GM23248 (cell line): ENCODE measurements at regions not wholly inside any gene's neighbourhood (a gene's known extent, or its start where the extent isn't known, plus 50 kb on each side); places are given as distances from the start of the nearest gene placed in this dataset.

Experiments
- DNase-seq: peaks from one replicate; pipeline ENCODE4 v3.0.0-alpha.2; 2015
- H2AFZ ChIP-seq: fragments of 200-600 bp; sonication (generic); 2 replicates; pipeline ENCODE4 v1.6.1; 2016; ENCODE audit warnings: antibody characterized with exemption
- H3F3A ChIP-seq: fragments of 200-600 bp; sonication (generic); 2 replicates; pipeline ENCODE4 v1.6.1; 2016; ENCODE audit warnings: mild to moderate bottlenecking, antibody characterized with exemption, mixed run types; ENCODE audit not compliant: insufficient read depth
- H3K27ac ChIP-seq: fragments of 200-600 bp; sonication (generic); 2 replicates; pipeline ENCODE4 v1.5.1; 2016; ENCODE audit warnings: mild to moderate bottlenecking
- H3K27me3 ChIP-seq: fragments of 200-600 bp; sonication (generic); replicated peaks from 2 replicates; pipeline ENCODE4 v1.6.1; 2016; ENCODE audit warnings: mild to moderate bottlenecking; ENCODE audit not compliant: insufficient read depth
- H3K36me3 ChIP-seq: fragments of 200-600 bp; sonication (generic); 2 replicates; pipeline ENCODE4 v1.6.1; 2016; ENCODE audit warnings: low read depth, mild to moderate bottlenecking
- H3K4me1 ChIP-seq: fragments of 200-600 bp; sonication (generic); 2 replicates; pipeline ENCODE4 v1.6.1; 2016; ENCODE audit warnings: mild to moderate bottlenecking; ENCODE audit not compliant: insufficient read depth
- H3K4me2 ChIP-seq: fragments of 200-600 bp; sonication (generic); one replicate; pipeline ENCODE4 v1.6.1; 2016; ENCODE audit warnings: mild to moderate bottlenecking; ENCODE audit not compliant: unreplicated experiment
- H3K4me3 ChIP-seq: fragments of 200-600 bp; sonication (generic); 2 replicates; pipeline ENCODE4 v1.5.1; 2016; ENCODE audit warnings: mild to moderate bottlenecking
- H3K79me2 ChIP-seq: fragments of 200-600 bp; sonication (generic); 2 replicates; pipeline ENCODE4 v1.6.1; 2016; ENCODE audit warnings: mild to moderate bottlenecking; ENCODE audit not compliant: insufficient read depth
- H3K9ac ChIP-seq: fragments of 200-600 bp; sonication (generic); 2 replicates; pipeline ENCODE4 v1.6.1; 2016; ENCODE audit warnings: mild to moderate bottlenecking
- H3K9me2 ChIP-seq: fragments of 200-600 bp; sonication (generic); 2 replicates; pipeline ENCODE4 v1.6.1; 2016; ENCODE audit warnings: mixed run types, mild to moderate bottlenecking, moderate library complexity; ENCODE audit not compliant: insufficient read depth
- H3K9me3 ChIP-seq: fragments of 200-600 bp; sonication (generic); one replicate; pipeline ENCODE4 v1.6.1; 2017; ENCODE audit warnings: low read depth
- H4K20me1 ChIP-seq: fragments of 200-600 bp; sonication (generic); 2 replicates; pipeline ENCODE4 v1.6.0; 2016; ENCODE audit not compliant: insufficient read depth
- EZH2 ChIP-seq: fragments of 200-600 bp; sonication (generic); IDR thresholded peaks from 2 replicates; pipeline ENCODE4 v1.6.1; 2018; ENCODE audit warnings: antibody characterized with exemption, mild to moderate bottlenecking; ENCODE audit not compliant: insufficient read depth, poor library complexity, severe bottlenecking
- EZH2phosphoT487 ChIP-seq: fragments of 200-600 bp; sonication (generic); IDR thresholded peaks from 2 replicates; pipeline ENCODE4 v1.6.1; 2018; ENCODE audit warnings: antibody characterized with exemption, moderate library complexity, mild to moderate bottlenecking, low read depth; ENCODE audit not compliant: insufficient read depth
- WGBS, 2 experiments: methylation state at CpG; one replicate each; pipeline ENCODE4 v1.1.6; 2015 to 2017; ENCODE audit warnings: low lambda C conversion rate in 2 of 2, low coverage in 1 of 2; ENCODE audit errors: missing lambda C conversion rate in 2 of 2; 5-methylcytosine and 5-hydroxymethylcytosine counted together
- in situ Hi-C: fragments of 300-500 bp; cut with MboI; formaldehyde crosslinking; loops from 2 replicates; pipeline ENCODE4 v1.15.0; 2020

- DNase-seq = no peak
- no peak overlapping the region for H2AFZ ChIP-seq
- no peaks in the 10 kb centered on the region for H3K9me2 ChIP-seq
- in situ Hi-C loops = no loop called here
- H3K4me3 ChIP-seq = no peak overlapping the region
- no peaks in the 10 kb centered on the region for H3K79me2 ChIP-seq
- WGBS, 2 experiments = 4 to 7% methylated on average over 1 of the region's 1 CpG
- H3K27me3 ChIP-seq = no peaks in the 10 kb centered on the region
- TF ChIP-seq EZH2 (no peak), EZH2phosphoT487 (no peak)
- no peaks in the 10 kb centered on the region for H3K36me3 ChIP-seq
- H4K20me1 ChIP-seq = no peaks in the 10 kb centered on the region
- H3K27ac ChIP-seq = no peak overlapping the region
- no peak overlapping the region for H3K4me2 ChIP-seq
- H3F3A ChIP-seq = no peaks in the 10 kb centered on the region
- H3K9me3 ChIP-seq = no peaks in the 10 kb centered on the region
- no peaks in the 10 kb centered on the region for H3K4me1 ChIP-seq
- H3K9ac ChIP-seq = no peak overlapping the region
These were observed 1954.5 kb upstream of the PCDH20 start for GRCh38 chr13:63370101-63370500.

- no peaks in the 10 kb centered on the region for H3K4me1 ChIP-seq
- TF ChIP-seq EZH2 (no peak), EZH2phosphoT487 (no peak)
- H3F3A ChIP-seq = no peaks in the 10 kb centered on the region
- H3K36me3 ChIP-seq = no peaks in the 10 kb centered on the region
- no peaks in the 10 kb centered on the region for H3K9me3 ChIP-seq
- no peak overlapping the region for H3K4me3 ChIP-seq
- H4K20me1 ChIP-seq = no peaks in the 10 kb centered on the region
- in situ Hi-C loops = no loop called here
- no peak overlapping the region for H3K9ac ChIP-seq
- H3K79me2 ChIP-seq = no peaks in the 10 kb centered on the region
- no peaks in the 10 kb centered on the region for H3K27me3 ChIP-seq
- DNase-seq = no peak
- H2AFZ ChIP-seq = no peak overlapping the region
- no peaks in the 10 kb centered on the region for H3K9me2 ChIP-seq
- H3K4me2 ChIP-seq = no peak overlapping the region
- no peak overlapping the region for H3K27ac ChIP-seq
- 8 to 11% methylated on average over 3 of the region's 3 CpGs for WGBS, 2 experiments
These were observed 1952.0 kb upstream of the PCDH20 start for GRCh38 chr13:63367522-63368198.

- no peaks in the 10 kb centered on the region for H3K27me3 ChIP-seq
- TF ChIP-seq EZH2phosphoT487 (no peak), EZH2 (no peak)
- no peaks in the 10 kb centered on the region for H4K20me1 ChIP-seq
- in situ Hi-C loops = no loop called here
- no peak overlapping the region for H3K4me2 ChIP-seq
- H3F3A ChIP-seq = no peaks in the 10 kb centered on the region
- H3K27ac ChIP-seq = no peak overlapping the region
- H3K79me2 ChIP-seq = no peaks in the 10 kb centered on the region
- H3K4me1 ChIP-seq = no peaks in the 10 kb centered on the region
- H2AFZ ChIP-seq = no peak overlapping the region
- no peak overlapping the region for H3K9ac ChIP-seq
- no peak for DNase-seq
- H3K36me3 ChIP-seq = no peaks in the 10 kb centered on the region
- no peaks in the 10 kb centered on the region for H3K9me2 ChIP-seq
- H3K9me3 ChIP-seq = no peaks in the 10 kb centered on the region
- no peak overlapping the region for H3K4me3 ChIP-seq
These were observed 1948.5 kb upstream of the PCDH20 start for GRCh38 chr13:63364159-63364558.

DNA sequence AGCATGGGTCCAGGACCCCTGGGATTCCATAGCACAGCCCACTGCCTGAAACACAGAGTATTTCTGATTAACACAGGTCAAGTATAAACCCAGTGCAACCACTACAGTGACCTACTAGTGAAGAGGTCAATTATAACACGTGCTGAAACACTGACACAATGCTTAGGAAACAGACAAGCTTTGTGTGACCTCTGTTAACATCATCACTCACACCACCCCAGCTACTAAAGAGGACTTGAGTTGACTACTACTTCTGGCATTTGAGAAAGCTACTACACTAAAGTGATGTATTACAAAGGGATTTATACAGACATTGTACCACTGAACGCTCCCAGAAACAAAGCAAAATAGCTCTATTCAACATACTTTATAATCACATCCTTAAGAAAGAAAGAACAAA is 1935.9 kb upstream of the PCDH20 start:
- H3K4me1 ChIP-seq = no peaks in the 10 kb centered on the region
- no peaks in the 10 kb centered on the region for H3K9me2 ChIP-seq
- no peak overlapping the region for H3K27ac ChIP-seq
- no peaks in the 10 kb centered on the region for H3K79me2 ChIP-seq
- H4K20me1 ChIP-seq = no peaks in the 10 kb centered on the region
- H3K4me3 ChIP-seq = no peak overlapping the region
- H2AFZ ChIP-seq = no peak overlapping the region
- no peaks in the 10 kb centered on the region for H3F3A ChIP-seq
- 21 to 26% methylated on average over 2 of the region's 2 CpGs for WGBS, 2 experiments
- no peak for DNase-seq
- H3K27me3 ChIP-seq = no peaks in the 10 kb centered on the region
- H3K36me3 ChIP-seq = no peaks in the 10 kb centered on the region
- H3K9ac ChIP-seq = no peak overlapping the region
- H3K9me3 ChIP-seq = no peaks in the 10 kb centered on the region
- no peak overlapping the region for H3K4me2 ChIP-seq
- in situ Hi-C loops = no loop called here
- no peak for TF ChIP-seq EZH2
- TF ChIP-seq EZH2phosphoT487 = no peak

DNA sequence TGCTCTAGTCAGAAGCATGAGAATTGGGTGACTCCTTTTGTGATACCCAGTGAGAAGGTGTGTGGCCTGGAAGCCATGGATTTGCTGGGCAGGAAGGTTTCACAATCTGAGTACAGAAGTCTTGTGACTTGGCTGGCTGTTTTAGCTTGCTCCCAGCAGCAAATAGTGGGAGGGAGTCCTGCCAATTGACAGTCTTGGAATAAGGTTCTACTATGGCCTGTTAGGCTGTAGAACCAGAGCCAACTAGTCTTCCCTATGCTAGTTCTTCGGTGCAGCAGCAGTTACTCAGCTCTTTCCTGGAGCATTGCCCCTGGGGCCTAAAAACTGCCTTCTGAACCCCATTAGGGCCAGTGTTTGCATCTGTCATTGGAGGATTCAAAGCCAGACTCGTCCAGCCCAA is 1935.4 kb upstream of the PCDH20 start:
- no peaks in the 10 kb centered on the region for H4K20me1 ChIP-seq
- in situ Hi-C loops = no loop called here
- no peak for TF ChIP-seq EZH2
- no peak for TF ChIP-seq EZH2phosphoT487
- no peaks in the 10 kb centered on the region for H3K27me3 ChIP-seq
- no peak for DNase-seq
- no peaks in the 10 kb centered on the region for H3K4me1 ChIP-seq
- H3K36me3 ChIP-seq = no peaks in the 10 kb centered on the region
- H3K4me2 ChIP-seq = no peak overlapping the region
- no peaks in the 10 kb centered on the region for H3F3A ChIP-seq
- no peaks in the 10 kb centered on the region for H3K79me2 ChIP-seq
- no peak overlapping the region for H3K4me3 ChIP-seq
- 0 to 3% methylated on average over 2 of the region's 2 CpGs for WGBS, 2 experiments
- H2AFZ ChIP-seq = no peak overlapping the region
- H3K9me2 ChIP-seq = no peaks in the 10 kb centered on the region
- H3K27ac ChIP-seq = no peak overlapping the region
- H3K9ac ChIP-seq = no peak overlapping the region
- no peaks in the 10 kb centered on the region for H3K9me3 ChIP-seq
